SK-N-SH (cell line): ENCODE measurements at regions not wholly inside any gene's neighbourhood (a gene's known extent, or its start where the extent isn't known, plus 50 kb on each side); places are given as distances from the start of the nearest gene placed in this dataset.

Experiments used
- CTCF ChIA-PET: fragments of 300-600, 350-600 bp; formaldehyde crosslinking; extraction: SDS; loops from one replicate; lab custom pipeline; 2021; lab: Yijun Ruan, JAX
- POLR2A ChIA-PET: fragments of 350-600 bp; sonication (Branson Sonifier 250); formaldehyde crosslinking; extraction: SDS; loops from one replicate; lab custom pipeline; 2020; ENCODE audit warnings: antibody characterized with exemption, inconsistent platforms; lab: Yijun Ruan, JAX
- DNase-seq: peaks from one replicate; pipeline ENCODE4 v3.0.0; 2012
- H2AFZ ChIP-seq: fragments of 200-600 bp; sonication (generic); 2 replicates; pipeline ENCODE4 v1.8.1; 2016; ENCODE audit warnings: antibody characterized with exemption, mild to moderate bottlenecking, low read depth
- H3F3A ChIP-seq: fragments of 200-600 bp; sonication (generic); replicated peaks from 2 replicates; pipeline ENCODE3; 2016; ENCODE audit warnings: antibody characterized with exemption, mild to moderate bottlenecking; ENCODE audit not compliant: insufficient read depth
- H3K27ac ChIP-seq, 2 experiments: fragments of 200-500 bp in 1 of 2; fragments of 200-600 bp in 1 of 2; sonication (Bioruptor generic) in 1 of 2; sonication (generic), shearing (Covaris generic) in 1 of 2; 2 replicates each; pipeline versions ENCODE4 v1.5.1 to v1.6.1; 2014 to 2016; ENCODE audit warnings: low read depth in 2 of 2, inconsistent platforms in 1 of 2, low read length in 1 of 2, mild to moderate bottlenecking in 1 of 2, mixed read lengths in 1 of 2
- H3K27me3 ChIP-seq: fragments of 200-600 bp; sonication (generic), shearing (Covaris generic); 2 replicates; pipeline ENCODE4 v1.6.1; 2016; ENCODE audit warnings: mixed run types; ENCODE audit not compliant: insufficient read depth
- H3K36me3 ChIP-seq, 2 experiments: fragments of 200-500 bp in 1 of 2; fragments of 200-600 bp in 1 of 2; sonication (Bioruptor generic) in 1 of 2; sonication (generic) in 1 of 2; replicated peaks in 1 of 2; 2 replicates each; pipeline versions ENCODE3 to v1.5.1; 2014 to 2016; ENCODE audit warnings: low read length in 1 of 2, mild to moderate bottlenecking in 1 of 2; ENCODE audit not compliant: insufficient read depth in 2 of 2, control insufficient read depth in 1 of 2
- H3K4me1 ChIP-seq, 2 experiments: fragments of 200-500 bp in 1 of 2; fragments of 200-600 bp in 1 of 2; sonication (Bioruptor generic) in 1 of 2; sonication (generic), shearing (Covaris generic) in 1 of 2; 2 replicates each; pipeline versions ENCODE4 v1.5.1 to v1.6.1; 2014 to 2016; ENCODE audit warnings: low read depth in 1 of 2, low read length in 1 of 2, mixed run types in 1 of 2; ENCODE audit not compliant: insufficient read depth in 2 of 2, control insufficient read depth in 1 of 2
- H3K4me2 ChIP-seq: fragments of 200-600 bp; sonication (generic), shearing (Covaris generic); 2 replicates; pipeline ENCODE4 v1.6.1; 2017; ENCODE audit warnings: mixed run types
- H3K4me3 ChIP-seq, 2 experiments: fragments of 200-500 bp in 1 of 2; fragments of 200-600 bp in 1 of 2; sonication (Bioruptor generic) in 1 of 2; sonication (generic), shearing (Covaris generic) in 1 of 2; 2 replicates each; pipeline versions ENCODE4 v1.5.1 to v1.8.1; 2014 to 2016; ENCODE audit warnings: low read depth in 2 of 2, inconsistent platforms in 1 of 2, low read length in 1 of 2, mild to moderate bottlenecking in 1 of 2, mixed read lengths in 1 of 2, moderate library complexity in 1 of 2
- H3K79me2 ChIP-seq: fragments of 200-600 bp; sonication (generic); 2 replicates; pipeline ENCODE4 v1.8.1; 2017; ENCODE audit warnings: mild to moderate bottlenecking; ENCODE audit not compliant: insufficient read depth
- H3K9ac ChIP-seq: fragments of 200-600 bp; sonication (generic); 2 replicates; pipeline ENCODE4 v1.6.1; 2017; ENCODE audit warnings: mixed run types
- H3K9me2 ChIP-seq: fragments of 200-600 bp; sonication (generic); 2 replicates; pipeline ENCODE4 v1.6.1; 2017; ENCODE audit warnings: mixed run types
- H3K9me3 ChIP-seq: fragments of 200-600 bp; sonication (generic); 2 replicates; pipeline ENCODE4 v1.6.1; 2017; ENCODE audit warnings: mixed run types, mild to moderate bottlenecking, moderate library complexity
- H4K20me1 ChIP-seq: fragments of 200-600 bp; sonication (generic); 2 replicates; pipeline ENCODE4 v1.6.1; 2017; ENCODE audit warnings: mild to moderate bottlenecking, mixed run types; ENCODE audit not compliant: insufficient read depth
- CHD2 ChIP-seq: fragments of 150-350 bp; IDR thresholded peaks from 2 replicates; pipeline ENCODE4 v1.6.1; 2018; ENCODE audit warnings: low read length; ENCODE audit not compliant: partially characterized antibody
- GABPA ChIP-seq: IDR thresholded peaks from 2 replicates; pipeline ENCODE4 v1.4.0; 2012; ENCODE audit warnings: low read depth, mild to moderate bottlenecking
- MXI1 ChIP-seq: IDR thresholded peaks from 2 replicates; pipeline ENCODE4 v1.6.1; 2012; ENCODE audit warnings: mild to moderate bottlenecking, low read depth, low read length, improper control_type of control experiment
- NFIC ChIP-seq: IDR thresholded peaks from 2 replicates; pipeline ENCODE4 v1.4.0; 2012; ENCODE audit warnings: borderline replicate concordance
- NRF1 ChIP-seq: IDR thresholded peaks from 2 replicates; pipeline ENCODE4 v1.6.1; 2012; ENCODE audit warnings: low read depth, mild to moderate bottlenecking, low read length
- POLR2AphosphoS5 ChIP-seq: IDR thresholded peaks from 2 replicates; pipeline ENCODE4 v1.6.1; 2012; ENCODE audit warnings: low read depth, low read length
- RAD21 ChIP-seq: IDR thresholded peaks from 2 replicates; pipeline ENCODE4 v1.6.1; 2012; ENCODE audit warnings: mild to moderate bottlenecking, low read length
- RFX5 ChIP-seq: IDR thresholded peaks from 2 replicates; pipeline ENCODE4 v1.6.1; 2012; ENCODE audit warnings: mild to moderate bottlenecking, improper control_type of control experiment, low read length
- RXRA ChIP-seq: IDR thresholded peaks from 2 replicates; pipeline ENCODE4 v1.4.0; 2012; ENCODE audit warnings: low read depth, mild to moderate bottlenecking, borderline replicate concordance
- SIN3A ChIP-seq: IDR thresholded peaks from 2 replicates; pipeline ENCODE4 v1.6.1; 2012; ENCODE audit warnings: low read depth, mild to moderate bottlenecking, low read length, moderate library complexity, borderline replicate concordance
- SMC3 ChIP-seq: IDR thresholded peaks from 2 replicates; pipeline ENCODE4 v1.6.1; 2012; ENCODE audit warnings: low read depth, low read length, improper control_type of control experiment
- TAF1 ChIP-seq: IDR thresholded peaks from 2 replicates; pipeline ENCODE4 v1.6.1; 2012; ENCODE audit warnings: low read depth, mild to moderate bottlenecking, low read length, moderate library complexity, borderline replicate concordance
- YY1 ChIP-seq: IDR thresholded peaks from 2 replicates; pipeline ENCODE4 v1.4.0; 2012; ENCODE audit warnings: low read depth, mild to moderate bottlenecking
- WGBS: methylation state at CpG from one replicate; pipeline ENCODE4 v1.1.6; 2017; ENCODE audit warnings: low lambda C conversion rate; 5-methylcytosine and 5-hydroxymethylcytosine counted together
- TF ChIP-seq, protein P1 (sequence below): fragments of 150-350 bp; IDR thresholded peaks from 2 replicates; pipeline ENCODE4 v1.6.1; 2016; ENCODE audit warnings: mild to moderate bottlenecking, low read depth, low read length
- TF ChIP-seq, protein P2 (sequence below): fragments of 200-600 bp; sonication (generic); IDR thresholded peaks from 2 replicates; pipeline ENCODE4 v1.6.1; 2017; ENCODE audit warnings: antibody characterized with exemption, mild to moderate bottlenecking, moderate library complexity
- TF ChIP-seq, protein P3 (sequence below): IDR thresholded peaks from 2 replicates; pipeline ENCODE4; 2012
- TF ChIP-seq, protein P4 (sequence below): IDR thresholded peaks from 2 replicates; pipeline ENCODE4 v1.6.1; 2012; ENCODE audit warnings: mild to moderate bottlenecking, low read depth, low read length, moderate library complexity
- TF ChIP-seq, protein P5 (sequence below): IDR thresholded peaks from 2 replicates; pipeline ENCODE4 v1.4.0; 2012; ENCODE audit warnings: low read depth, borderline replicate concordance
- TF ChIP-seq, protein P6 (sequence below): IDR thresholded peaks from 2 replicates; pipeline ENCODE4 v1.4.0; 2012; ENCODE audit warnings: low read depth, borderline replicate concordance
- TF ChIP-seq, protein P7 (sequence below): fragments of 150-350 bp; IDR thresholded peaks from 2 replicates; pipeline ENCODE4 v1.6.1; 2017; ENCODE audit warnings: antibody characterized with exemption, low read length, low read depth, borderline replicate concordance

DNA sequence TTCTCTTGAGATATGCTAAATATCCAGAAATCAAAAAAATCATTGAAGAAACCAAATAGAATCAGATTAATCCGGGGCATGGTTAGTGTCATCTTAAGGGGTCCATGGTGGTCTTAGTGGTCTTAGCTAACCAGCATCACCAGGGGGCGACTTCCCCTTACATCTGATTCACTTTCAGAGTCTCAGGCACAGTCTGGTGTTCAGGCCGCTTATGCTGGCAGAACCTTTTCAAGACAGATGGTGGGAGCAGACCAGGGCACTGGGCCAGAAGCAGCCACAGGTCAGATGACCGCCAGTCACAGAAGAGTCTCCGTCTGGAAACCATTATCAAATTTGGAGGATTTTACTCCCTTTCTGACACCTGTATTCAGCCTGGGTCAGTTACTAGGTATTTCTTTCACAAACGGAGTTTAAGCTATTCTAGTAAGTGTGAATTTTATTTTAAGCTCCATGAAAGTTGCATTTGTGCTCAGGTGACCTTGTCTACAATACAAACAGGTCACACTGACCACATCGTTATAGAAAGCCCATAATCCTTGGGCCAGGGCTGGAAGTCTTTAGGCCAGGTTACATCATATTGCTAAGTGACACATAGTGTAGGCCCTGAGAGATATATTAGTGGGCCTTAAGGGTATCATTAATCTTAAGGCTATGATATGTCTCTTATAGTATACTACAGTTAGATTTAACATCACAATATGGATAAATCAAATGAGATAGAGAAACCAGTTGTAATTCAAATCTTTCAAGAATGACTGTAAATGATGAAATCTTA, 365.5 kb downstream of the GBE1 start:
- Histone ChIP-seq H3K4me1 (peaks cover 0 to 7% of the 10 kb centered on the region in 2 experiments; a peak in 1 of 4 replicates), H3K9me2 (no peaks in the 10 kb centered on the region), H3K79me2 (no peaks in the 10 kb centered on the region), H3K36me3 (no peaks in the 10 kb centered on the region), H3K9ac (no peak overlapping the region), H3F3A (no peaks in the 10 kb centered on the region), H3K27me3 (no peaks in the 10 kb centered on the region), H3K4me2 (no peak overlapping the region), H3K4me3 (no peak overlapping the region), H4K20me1 (no peaks in the 10 kb centered on the region), H3K27ac (no peak overlapping the region), H3K9me3 (no peaks in the 10 kb centered on the region), H2AFZ (no peak overlapping the region)
- peak; percentile 39 for DNase-seq
- POLR2A ChIA-PET: no interaction called here
- CTCF ChIA-PET: interaction anchor here (0.8 to 1.7 kb wide), 8 partner anchors 21 to 734 kb away, joined by 3 to 5 read pairs (median 4); no protein-coding TSS in a partner anchor
- WGBS: 39% methylated on average over 7 of the region's 7 CpGs
- TF ChIP-seq, protein P1, sequence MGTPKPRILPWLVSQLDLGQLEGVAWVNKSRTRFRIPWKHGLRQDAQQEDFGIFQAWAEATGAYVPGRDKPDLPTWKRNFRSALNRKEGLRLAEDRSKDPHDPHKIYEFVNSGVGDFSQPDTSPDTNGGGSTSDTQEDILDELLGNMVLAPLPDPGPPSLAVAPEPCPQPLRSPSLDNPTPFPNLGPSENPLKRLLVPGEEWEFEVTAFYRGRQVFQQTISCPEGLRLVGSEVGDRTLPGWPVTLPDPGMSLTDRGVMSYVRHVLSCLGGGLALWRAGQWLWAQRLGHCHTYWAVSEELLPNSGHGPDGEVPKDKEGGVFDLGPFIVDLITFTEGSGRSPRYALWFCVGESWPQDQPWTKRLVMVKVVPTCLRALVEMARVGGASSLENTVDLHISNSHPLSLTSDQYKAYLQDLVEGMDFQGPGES: no peak
- no peak for TF ChIP-seq POLR2AphosphoS5
- TF ChIP-seq GABPA: no peak
- TF ChIP-seq MXI1: no peak
- peak; percentile 54 for TF ChIP-seq RAD21
- TF ChIP-seq TAF1: no peak
- no peak for TF ChIP-seq NRF1
- TF ChIP-seq SMC3: peak; percentile 16; the same call in 1 of the 2 replicates
- TF ChIP-seq, protein P2, sequence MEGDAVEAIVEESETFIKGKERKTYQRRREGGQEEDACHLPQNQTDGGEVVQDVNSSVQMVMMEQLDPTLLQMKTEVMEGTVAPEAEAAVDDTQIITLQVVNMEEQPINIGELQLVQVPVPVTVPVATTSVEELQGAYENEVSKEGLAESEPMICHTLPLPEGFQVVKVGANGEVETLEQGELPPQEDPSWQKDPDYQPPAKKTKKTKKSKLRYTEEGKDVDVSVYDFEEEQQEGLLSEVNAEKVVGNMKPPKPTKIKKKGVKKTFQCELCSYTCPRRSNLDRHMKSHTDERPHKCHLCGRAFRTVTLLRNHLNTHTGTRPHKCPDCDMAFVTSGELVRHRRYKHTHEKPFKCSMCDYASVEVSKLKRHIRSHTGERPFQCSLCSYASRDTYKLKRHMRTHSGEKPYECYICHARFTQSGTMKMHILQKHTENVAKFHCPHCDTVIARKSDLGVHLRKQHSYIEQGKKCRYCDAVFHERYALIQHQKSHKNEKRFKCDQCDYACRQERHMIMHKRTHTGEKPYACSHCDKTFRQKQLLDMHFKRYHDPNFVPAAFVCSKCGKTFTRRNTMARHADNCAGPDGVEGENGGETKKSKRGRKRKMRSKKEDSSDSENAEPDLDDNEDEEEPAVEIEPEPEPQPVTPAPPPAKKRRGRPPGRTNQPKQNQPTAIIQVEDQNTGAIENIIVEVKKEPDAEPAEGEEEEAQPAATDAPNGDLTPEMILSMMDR: peak; percentile 14; the same call in 1 of the 2 replicates
- TF ChIP-seq, protein P3, sequence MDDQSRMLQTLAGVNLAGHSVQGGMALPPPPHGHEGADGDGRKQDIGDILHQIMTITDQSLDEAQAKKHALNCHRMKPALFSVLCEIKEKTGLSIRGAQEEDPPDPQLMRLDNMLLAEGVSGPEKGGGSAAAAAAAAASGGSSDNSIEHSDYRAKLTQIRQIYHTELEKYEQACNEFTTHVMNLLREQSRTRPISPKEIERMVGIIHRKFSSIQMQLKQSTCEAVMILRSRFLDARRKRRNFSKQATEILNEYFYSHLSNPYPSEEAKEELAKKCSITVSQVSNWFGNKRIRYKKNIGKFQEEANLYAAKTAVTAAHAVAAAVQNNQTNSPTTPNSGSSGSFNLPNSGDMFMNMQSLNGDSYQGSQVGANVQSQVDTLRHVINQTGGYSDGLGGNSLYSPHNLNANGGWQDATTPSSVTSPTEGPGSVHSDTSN: no peak
- TF ChIP-seq, protein P4, sequence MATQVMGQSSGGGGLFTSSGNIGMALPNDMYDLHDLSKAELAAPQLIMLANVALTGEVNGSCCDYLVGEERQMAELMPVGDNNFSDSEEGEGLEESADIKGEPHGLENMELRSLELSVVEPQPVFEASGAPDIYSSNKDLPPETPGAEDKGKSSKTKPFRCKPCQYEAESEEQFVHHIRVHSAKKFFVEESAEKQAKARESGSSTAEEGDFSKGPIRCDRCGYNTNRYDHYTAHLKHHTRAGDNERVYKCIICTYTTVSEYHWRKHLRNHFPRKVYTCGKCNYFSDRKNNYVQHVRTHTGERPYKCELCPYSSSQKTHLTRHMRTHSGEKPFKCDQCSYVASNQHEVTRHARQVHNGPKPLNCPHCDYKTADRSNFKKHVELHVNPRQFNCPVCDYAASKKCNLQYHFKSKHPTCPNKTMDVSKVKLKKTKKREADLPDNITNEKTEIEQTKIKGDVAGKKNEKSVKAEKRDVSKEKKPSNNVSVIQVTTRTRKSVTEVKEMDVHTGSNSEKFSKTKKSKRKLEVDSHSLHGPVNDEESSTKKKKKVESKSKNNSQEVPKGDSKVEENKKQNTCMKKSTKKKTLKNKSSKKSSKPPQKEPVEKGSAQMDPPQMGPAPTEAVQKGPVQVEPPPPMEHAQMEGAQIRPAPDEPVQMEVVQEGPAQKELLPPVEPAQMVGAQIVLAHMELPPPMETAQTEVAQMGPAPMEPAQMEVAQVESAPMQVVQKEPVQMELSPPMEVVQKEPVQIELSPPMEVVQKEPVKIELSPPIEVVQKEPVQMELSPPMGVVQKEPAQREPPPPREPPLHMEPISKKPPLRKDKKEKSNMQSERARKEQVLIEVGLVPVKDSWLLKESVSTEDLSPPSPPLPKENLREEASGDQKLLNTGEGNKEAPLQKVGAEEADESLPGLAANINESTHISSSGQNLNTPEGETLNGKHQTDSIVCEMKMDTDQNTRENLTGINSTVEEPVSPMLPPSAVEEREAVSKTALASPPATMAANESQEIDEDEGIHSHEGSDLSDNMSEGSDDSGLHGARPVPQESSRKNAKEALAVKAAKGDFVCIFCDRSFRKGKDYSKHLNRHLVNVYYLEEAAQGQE: no peak
- no peak for TF ChIP-seq RFX5
- TF ChIP-seq YY1: no peak
- TF ChIP-seq CHD2: peak; percentile 48
- no peak for TF ChIP-seq RXRA
- TF ChIP-seq SIN3A: no peak
- TF ChIP-seq, protein P5, sequence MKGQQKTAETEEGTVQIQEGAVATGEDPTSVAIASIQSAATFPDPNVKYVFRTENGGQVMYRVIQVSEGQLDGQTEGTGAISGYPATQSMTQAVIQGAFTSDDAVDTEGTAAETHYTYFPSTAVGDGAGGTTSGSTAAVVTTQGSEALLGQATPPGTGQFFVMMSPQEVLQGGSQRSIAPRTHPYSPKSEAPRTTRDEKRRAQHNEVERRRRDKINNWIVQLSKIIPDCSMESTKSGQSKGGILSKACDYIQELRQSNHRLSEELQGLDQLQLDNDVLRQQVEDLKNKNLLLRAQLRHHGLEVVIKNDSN: no peak
- TF ChIP-seq NFIC: no peak
- TF ChIP-seq, protein P6, sequence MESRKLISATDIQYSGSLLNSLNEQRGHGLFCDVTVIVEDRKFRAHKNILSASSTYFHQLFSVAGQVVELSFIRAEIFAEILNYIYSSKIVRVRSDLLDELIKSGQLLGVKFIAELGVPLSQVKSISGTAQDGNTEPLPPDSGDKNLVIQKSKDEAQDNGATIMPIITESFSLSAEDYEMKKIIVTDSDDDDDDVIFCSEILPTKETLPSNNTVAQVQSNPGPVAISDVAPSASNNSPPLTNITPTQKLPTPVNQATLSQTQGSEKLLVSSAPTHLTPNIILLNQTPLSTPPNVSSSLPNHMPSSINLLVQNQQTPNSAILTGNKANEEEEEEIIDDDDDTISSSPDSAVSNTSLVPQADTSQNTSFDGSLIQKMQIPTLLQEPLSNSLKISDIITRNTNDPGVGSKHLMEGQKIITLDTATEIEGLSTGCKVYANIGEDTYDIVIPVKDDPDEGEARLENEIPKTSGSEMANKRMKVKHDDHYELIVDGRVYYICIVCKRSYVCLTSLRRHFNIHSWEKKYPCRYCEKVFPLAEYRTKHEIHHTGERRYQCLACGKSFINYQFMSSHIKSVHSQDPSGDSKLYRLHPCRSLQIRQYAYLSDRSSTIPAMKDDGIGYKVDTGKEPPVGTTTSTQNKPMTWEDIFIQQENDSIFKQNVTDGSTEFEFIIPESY: no peak
- TF ChIP-seq, protein P7, sequence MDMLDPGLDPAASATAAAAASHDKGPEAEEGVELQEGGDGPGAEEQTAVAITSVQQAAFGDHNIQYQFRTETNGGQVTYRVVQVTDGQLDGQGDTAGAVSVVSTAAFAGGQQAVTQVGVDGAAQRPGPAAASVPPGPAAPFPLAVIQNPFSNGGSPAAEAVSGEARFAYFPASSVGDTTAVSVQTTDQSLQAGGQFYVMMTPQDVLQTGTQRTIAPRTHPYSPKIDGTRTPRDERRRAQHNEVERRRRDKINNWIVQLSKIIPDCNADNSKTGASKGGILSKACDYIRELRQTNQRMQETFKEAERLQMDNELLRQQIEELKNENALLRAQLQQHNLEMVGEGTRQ: no peak
